Glutamatergic neuron (in vitro differentiated cells): ENCODE measurements at regions not wholly inside any gene's neighbourhood (a gene's known extent, or its start where the extent isn't known, plus 50 kb on each side); places are given as distances from the start of the nearest gene placed in this dataset.

Experiments
- DNase-seq: peaks from one replicate; pipeline ENCODE4 v3.0.0; 2022
- H3K27ac Mint-ChIP-seq: one replicate; pipeline ENCODE4 v1.8.0; 2020; ENCODE audit warnings: mild to moderate bottlenecking, mixed read lengths, inconsistent platforms; ENCODE audit not compliant: unreplicated experiment
- H3K27me3 Mint-ChIP-seq: one replicate; pipeline ENCODE4 v1.8.0; 2020; ENCODE audit warnings: mild to moderate bottlenecking, moderate library complexity, mixed read lengths, inconsistent platforms; ENCODE audit not compliant: unreplicated experiment
- H3K36me3 Mint-ChIP-seq: one replicate; pipeline ENCODE4 v1.8.0; 2020; ENCODE audit warnings: mild to moderate bottlenecking, mixed read lengths, inconsistent platforms; ENCODE audit not compliant: unreplicated experiment
- H3K4me1 Mint-ChIP-seq: one replicate; pipeline ENCODE4 v1.8.0; 2020; ENCODE audit warnings: mild to moderate bottlenecking, low read depth, mixed read lengths, inconsistent platforms; ENCODE audit not compliant: unreplicated experiment
- H3K4me3 Mint-ChIP-seq: one replicate; pipeline ENCODE4 v1.8.0; 2020; ENCODE audit warnings: mild to moderate bottlenecking, mixed read lengths, inconsistent platforms; ENCODE audit not compliant: unreplicated experiment
- H3K9me3 Mint-ChIP-seq: one replicate; pipeline ENCODE4 v1.8.0; 2020; ENCODE audit warnings: mild to moderate bottlenecking, moderate library complexity, mixed read lengths, inconsistent platforms; ENCODE audit not compliant: unreplicated experiment
- CTCF ChIP-seq: fragments of 200-600 bp; sonication (generic); IDR thresholded peaks from one replicate; pipeline ENCODE4 v1.5.0; 2021; ENCODE audit not compliant: partially characterized antibody, unreplicated experiment

GRCh38 chr4:162645381-162645780, 481.6 kb upstream of the FSTL5 start:
- Mint-ChIP-seq H3K4me1 (no peaks in the 10 kb centered on the region), H3K9me3 (no peaks in the 10 kb centered on the region), H3K27me3 (no peaks in the 10 kb centered on the region), H3K36me3 (no peaks in the 10 kb centered on the region), H3K4me3 (no peak overlapping the region), H3K27ac (no peak overlapping the region)
- no peak for TF ChIP-seq CTCF
- no peak for DNase-seq

- DNase-seq = no peak
- Mint-ChIP-seq H3K27me3 (no peaks in the 10 kb centered on the region), H3K4me1 (no peaks in the 10 kb centered on the region), H3K9me3 (no peaks in the 10 kb centered on the region), H3K36me3 (no peaks in the 10 kb centered on the region), H3K27ac (no peak overlapping the region), H3K4me3 (no peak overlapping the region)
- TF ChIP-seq CTCF = no peak
Measured at GRCh38 chr4:162644346-162644745, 480.5 kb upstream of the FSTL5 start.

DNA sequence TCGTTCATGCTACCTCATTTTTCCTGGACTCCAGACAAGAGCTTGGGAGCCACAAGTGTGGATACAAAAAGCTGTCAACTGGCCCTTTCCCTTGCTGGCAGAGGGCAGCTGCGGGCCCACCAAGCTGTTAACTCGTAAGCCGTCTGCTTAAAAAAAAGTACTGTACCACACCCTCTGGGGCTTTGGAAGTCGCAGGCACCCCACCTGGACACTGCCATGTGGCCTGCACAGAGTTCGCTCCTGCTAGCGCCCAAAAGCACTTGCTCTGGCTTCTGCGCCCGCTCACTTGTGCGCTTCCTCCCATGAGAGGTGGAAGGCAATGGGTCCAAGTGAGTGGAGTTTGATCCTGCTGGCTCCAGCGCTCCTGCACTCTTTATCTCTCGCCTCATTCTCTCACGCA, 476.4 kb upstream of the FSTL5 start:
- no peak for TF ChIP-seq CTCF
- H3K4me1 Mint-ChIP-seq = no peaks in the 10 kb centered on the region
- H3K4me3 Mint-ChIP-seq = no peak overlapping the region
- DNase-seq = peak; percentile 20
- H3K27ac Mint-ChIP-seq = no peak overlapping the region
- H3K27me3 Mint-ChIP-seq = no peaks in the 10 kb centered on the region
- no peaks in the 10 kb centered on the region for H3K9me3 Mint-ChIP-seq
- no peaks in the 10 kb centered on the region for H3K36me3 Mint-ChIP-seq

DNA sequence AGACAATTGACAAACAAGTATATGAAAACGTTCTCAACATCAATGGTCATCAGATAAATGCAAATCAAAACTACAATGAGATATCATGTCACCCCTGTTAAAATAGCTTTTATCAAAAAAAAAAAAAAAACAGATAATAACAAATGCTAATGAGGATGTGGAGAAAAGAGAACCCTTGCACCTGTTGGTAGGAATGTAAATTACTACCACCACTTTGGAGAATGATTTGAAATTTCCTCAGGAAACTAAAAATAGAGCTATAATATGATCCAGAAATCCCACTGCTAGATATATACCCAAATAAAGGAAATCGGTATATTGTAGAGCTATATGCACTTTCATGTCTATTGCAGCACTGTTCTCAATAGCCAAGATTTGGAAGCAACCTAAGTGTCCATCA, 470.6 kb upstream of the FSTL5 start:
- no peak for DNase-seq
- no peaks in the 10 kb centered on the region for H3K9me3 Mint-ChIP-seq
- H3K4me1 Mint-ChIP-seq = no peaks in the 10 kb centered on the region
- no peaks in the 10 kb centered on the region for H3K36me3 Mint-ChIP-seq
- no peak overlapping the region for H3K27ac Mint-ChIP-seq
- H3K4me3 Mint-ChIP-seq = no peak overlapping the region
- H3K27me3 Mint-ChIP-seq = no peaks in the 10 kb centered on the region
- peak; percentile 35 for TF ChIP-seq CTCF

DNA sequence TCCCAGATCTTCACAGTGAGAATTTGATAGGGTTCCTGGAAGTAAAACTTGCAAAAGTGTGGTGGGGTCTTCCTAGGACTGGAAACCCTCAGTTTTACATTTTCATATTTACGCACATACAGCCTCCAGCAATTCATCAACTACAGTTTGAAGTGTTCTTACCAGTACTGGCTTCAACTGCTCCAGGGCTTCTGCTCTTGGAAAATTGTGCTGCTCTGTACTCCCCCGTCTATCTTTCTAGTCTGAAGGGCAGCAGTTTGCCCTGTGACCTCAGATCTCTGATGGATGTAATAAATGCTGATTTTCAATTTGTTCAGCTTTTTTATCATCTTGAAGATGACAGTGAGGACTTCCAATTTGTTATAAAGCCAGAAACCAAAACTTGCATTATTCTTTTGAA, 458.9 kb upstream of the FSTL5 start:
- Mint-ChIP-seq H3K9me3 (no peaks in the 10 kb centered on the region), H3K27me3 (no peaks in the 10 kb centered on the region), H3K4me1 (no peaks in the 10 kb centered on the region), H3K27ac (no peak overlapping the region), H3K36me3 (no peaks in the 10 kb centered on the region), H3K4me3 (no peak overlapping the region)
- TF ChIP-seq CTCF = no peak
- no peak for DNase-seq
